Cardiac fibroblast (primary cell): ENCODE measurements at regions not wholly inside any gene's neighbourhood (a gene's known extent, or its start where the extent isn't known, plus 50 kb on each side); places are given as distances from the start of the nearest gene placed in this dataset.

Experiments used
- DNase-seq, 2 donors: peaks; one replicate each; pipeline versions ENCODE4 v3.0.0 to v3.0.0-alpha.2; 2010; ENCODE audit warnings: low read depth in 2 of 2
- H3K4me3 ChIP-seq, 2 donors: replicated peaks in 1 of 2; 1 replicate in 1 of 2; 2 replicates in 1 of 2; pipeline ENCODE4 v1.5.1; 2011; ENCODE audit warnings: low read depth in 2 of 2, low read length in 2 of 2, mild to moderate bottlenecking in 2 of 2, moderate library complexity in 1 of 2
- CTCF ChIP-seq: IDR thresholded peaks from one replicate; pipeline ENCODE4 v1.5.1; 2011; ENCODE audit warnings: low read depth, mild to moderate bottlenecking, low read length, inconsistent platforms

DNA sequence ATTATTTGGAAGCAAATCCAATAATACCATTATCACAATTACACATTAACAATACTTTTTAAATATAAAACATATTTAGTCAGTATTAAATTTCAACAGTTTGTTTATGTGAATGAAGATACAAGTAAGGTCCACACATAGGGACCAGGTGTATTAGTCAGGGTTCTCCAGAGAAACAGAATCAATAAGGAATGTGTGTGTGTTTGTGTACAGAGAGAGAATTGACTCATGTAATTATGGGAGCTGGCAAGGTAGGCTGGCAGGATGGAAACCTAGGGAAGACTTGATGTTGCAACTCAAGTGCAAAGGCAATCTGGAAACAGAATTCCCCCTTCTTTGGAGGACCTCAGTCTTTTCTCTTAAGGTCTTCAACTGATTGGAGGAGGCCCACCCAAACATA is 123.2 kb upstream of the OTX2 start:
- TF ChIP-seq CTCF = no peak
- DNase-seq = no peak
- H3K4me3 ChIP-seq = no peak overlapping the region

- TF ChIP-seq CTCF = no peak
- H3K4me3 ChIP-seq = no peak overlapping the region
- no peak for DNase-seq
Observed at GRCh38 chr14:56918849-56919574, 108.7 kb upstream of the OTX2 start.

DNA sequence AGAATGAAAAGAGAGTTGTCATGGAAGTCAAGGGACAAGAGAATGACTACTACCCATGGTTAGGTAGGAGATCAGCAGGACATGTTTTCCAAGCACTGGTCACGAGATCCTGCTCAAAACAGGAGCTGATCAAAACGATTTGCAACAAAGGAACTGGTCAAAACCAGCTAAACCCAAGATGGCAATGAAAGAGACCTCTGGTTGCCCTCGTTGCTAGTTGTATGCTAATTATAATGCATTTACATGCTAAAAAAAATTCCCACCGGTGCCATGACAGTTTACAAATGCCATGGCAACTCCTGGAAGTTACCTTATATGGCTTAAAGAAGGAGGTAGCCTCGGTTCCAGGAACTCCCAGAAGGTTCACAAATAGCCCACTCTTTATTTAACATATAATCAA is 95.0 kb upstream of the OTX2 start:
- no peak for DNase-seq
- H3K4me3 ChIP-seq = no peak overlapping the region
- no peak for TF ChIP-seq CTCF

DNA sequence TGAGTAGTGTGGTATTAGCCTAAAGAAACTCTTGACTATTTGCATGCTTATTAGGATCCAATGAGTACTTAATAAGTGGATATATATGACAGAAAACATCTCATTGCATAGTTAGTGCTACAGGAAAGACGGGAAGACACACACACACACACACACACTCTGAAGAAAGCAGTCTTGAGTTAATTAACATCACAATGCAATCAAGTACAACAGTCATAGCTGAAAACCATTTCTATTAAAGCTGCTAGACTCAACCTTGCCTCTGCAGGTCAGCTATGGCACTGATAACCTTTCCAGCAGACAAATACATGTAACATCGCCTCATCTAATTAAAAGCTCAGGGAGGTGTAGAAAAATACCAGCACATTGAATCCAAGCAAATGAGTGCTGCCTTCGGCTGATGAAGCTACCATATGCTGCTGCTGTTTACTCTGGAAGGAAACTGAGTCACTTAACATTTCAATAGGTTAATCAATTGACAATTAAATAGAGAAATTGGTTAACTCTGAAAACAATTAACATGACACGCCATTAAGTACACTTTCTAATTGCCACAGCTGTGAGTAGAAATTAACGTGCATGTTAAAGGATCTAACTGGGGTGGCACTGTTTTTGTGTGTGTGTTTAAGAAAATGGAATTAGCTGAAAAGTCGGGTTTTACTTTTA is 93.2 kb upstream of the OTX2 start:
- H3K4me3 ChIP-seq = no peak overlapping the region
- DNase-seq = no peak
- TF ChIP-seq CTCF = no peak

- DNase-seq = no peak
- no peak overlapping the region for H3K4me3 ChIP-seq
- TF ChIP-seq CTCF = no peak
Observed at GRCh38 chr14:56902385-56902784, 92.1 kb upstream of the OTX2 start.

- no peak overlapping the region for H3K4me3 ChIP-seq
- DNase-seq = no peak
- TF ChIP-seq CTCF = no peak
Observed at GRCh38 chr14:56900726-56901125, 90.4 kb upstream of the OTX2 start.

- H3K4me3 ChIP-seq = no peak overlapping the region
- no peak for TF ChIP-seq CTCF
- no peak for DNase-seq
Observed at GRCh38 chr14:56899829-56900228, 89.5 kb upstream of the OTX2 start.
